HEK293T (cell line): ENCODE measurements at regions not wholly inside any gene's neighbourhood (a gene's known extent, or its start where the extent isn't known, plus 50 kb on each side); places are given as distances from the start of the nearest gene placed in this dataset.

Experiments
- CTCF ChIA-PET: fragments of 350-600 bp; formaldehyde crosslinking; extraction: SDS; loops from one replicate; lab custom pipeline; 2021; ENCODE audit warnings: antibody characterized with exemption, inconsistent platforms; lab: Yijun Ruan, JAX
- POLR2A ChIA-PET: fragments of 350-600 bp; formaldehyde crosslinking; extraction: SDS; loops from one replicate; lab custom pipeline; 2020; ENCODE audit warnings: antibody characterized with exemption, inconsistent platforms; lab: Yijun Ruan, JAX
- DNase-seq: peaks from one replicate; pipeline ENCODE4 v3.0.0; 2012; ENCODE audit warnings: mixed read lengths; ENCODE audit errors: extremely low spot score
- ARNT ChIP-seq: fragments of 450-650 bp; IDR thresholded peaks from 2 replicates; pipeline ENCODE4 v1.6.1; 2017; ENCODE audit warnings: mild to moderate bottlenecking
- BHLHE40 ChIP-seq: fragments of 450-650 bp; IDR thresholded peaks from 2 replicates; pipeline ENCODE4 v1.6.1; 2016; ENCODE audit warnings: mild to moderate bottlenecking, moderate library complexity, borderline replicate concordance
- CTBP1 ChIP-seq: fragments of 450-650 bp; IDR thresholded peaks from 2 replicates; pipeline ENCODE4 v1.6.1; 2016; ENCODE audit warnings: borderline replicate concordance
- ELF4 ChIP-seq: fragments of 450-650 bp; IDR thresholded peaks from 2 replicates; pipeline ENCODE4 v1.6.1; 2017; ENCODE audit warnings: antibody characterized with exemption
- FOXA1 ChIP-seq: fragments of 450-650 bp; IDR thresholded peaks from 2 replicates; pipeline ENCODE4 v1.6.1; 2016; ENCODE audit warnings: mild to moderate bottlenecking
- FOXK2 ChIP-seq: fragments of 450-650 bp; IDR thresholded peaks from 2 replicates; pipeline ENCODE4 v1.6.1; 2016; ENCODE audit warnings: mild to moderate bottlenecking
- FOXM1 ChIP-seq: fragments of 450-650 bp; IDR thresholded peaks from 2 replicates; pipeline ENCODE4 v1.6.1; 2017; ENCODE audit warnings: mild to moderate bottlenecking, borderline replicate concordance
- HDGF ChIP-seq: fragments of 450-650 bp; IDR thresholded peaks from 2 replicates; pipeline ENCODE4 v1.6.1; 2017; ENCODE audit warnings: antibody characterized with exemption, borderline replicate concordance
- L3MBTL2 ChIP-seq: fragments of 450-650 bp; conservative IDR thresholded peaks from 2 replicates; pipeline ENCODE4 v1.6.1; 2016; ENCODE audit warnings: mild to moderate bottlenecking
- LEF1 ChIP-seq: fragments of 450-650 bp; IDR thresholded peaks from 2 replicates; pipeline ENCODE4 v1.6.1; 2017; ENCODE audit warnings: mild to moderate bottlenecking, borderline replicate concordance
- NFRKB ChIP-seq: fragments of 450-650 bp; IDR thresholded peaks from 2 replicates; pipeline ENCODE4 v1.6.1; 2016; ENCODE audit warnings: mild to moderate bottlenecking, moderate library complexity
- SP1 ChIP-seq: fragments of 450-650 bp; IDR thresholded peaks from 2 replicates; pipeline ENCODE4 v1.6.1; 2017
- SUZ12 ChIP-seq: fragments of 450-650 bp; IDR thresholded peaks from 2 replicates; pipeline ENCODE4 v1.6.1; 2016; ENCODE audit warnings: mild to moderate bottlenecking
- TARDBP ChIP-seq: fragments of 450-650 bp; IDR thresholded peaks from 2 replicates; pipeline ENCODE4 v1.6.1; 2016
- ZNF384 ChIP-seq: fragments of 450-650 bp; IDR thresholded peaks from 2 replicates; pipeline ENCODE4 v1.6.1; 2016
- TF ChIP-seq, protein P1 (sequence below): fragments of 450-650 bp; IDR thresholded peaks from 2 replicates; pipeline ENCODE4 v1.6.1; 2016

- CTCF ChIA-PET, result no interaction called here
Observed at GRCh38 chr2:4873876-4874593, 818.1 kb upstream of the SOX11 start.

DNA sequence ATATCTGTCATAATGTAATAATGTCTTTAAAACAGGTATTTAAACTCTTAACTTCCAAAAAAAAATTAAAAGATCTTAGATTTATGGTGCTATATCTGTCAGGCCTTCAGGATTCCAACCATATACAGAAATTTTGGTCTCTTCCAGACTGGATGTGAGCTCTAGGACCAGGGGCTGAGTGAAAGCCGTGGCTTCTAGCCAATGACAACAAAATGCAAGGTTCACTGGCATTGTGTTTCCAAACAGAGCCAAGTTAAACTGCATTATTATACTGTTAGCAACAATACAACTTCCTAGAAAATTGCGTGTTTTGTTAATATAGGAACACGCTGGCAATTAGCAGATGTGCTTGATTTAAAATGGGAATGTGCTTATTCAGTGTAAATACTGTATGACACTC, 809.8 kb upstream of the SOX11 start:
- POLR2A ChIA-PET, result no interaction called here
- no peak for DNase-seq
- TF ChIP-seq FOXM1, result no peak
- TF ChIP-seq ARNT, result no peak
- TF ChIP-seq L3MBTL2, result no peak
- TF ChIP-seq LEF1, result no peak
- no peak for TF ChIP-seq ELF4
- no peak for TF ChIP-seq SUZ12
- TF ChIP-seq BHLHE40, result no peak
- no peak for TF ChIP-seq FOXA1
- TF ChIP-seq TARDBP, result no peak
- no peak for TF ChIP-seq NFRKB
- no peak for TF ChIP-seq SP1
- no peak for TF ChIP-seq FOXK2
- CTCF ChIA-PET, result no interaction called here

More at GRCh38 chr2:4873876-4874593, 818.1 kb upstream of the SOX11 start:
- DNase-seq, result no peak
- POLR2A ChIA-PET, result no interaction called here
- TF ChIP-seq SP1 (no peak), BHLHE40 (no peak), L3MBTL2 (no peak), ELF4 (no peak), TARDBP (no peak), ZNF384 (no peak), FOXA1 (no peak), FOXK2 (no peak), ARNT (no peak), NFRKB (no peak), SUZ12 (no peak), FOXM1 (no peak)

- POLR2A ChIA-PET, result no interaction called here
- DNase-seq, result no peak
- CTCF ChIA-PET, result interaction anchor here (0.7 kb wide), 1 partner anchor 77 kb away, joined by 3 read pairs; no protein-coding TSS in a partner anchor
- no peak for TF ChIP-seq L3MBTL2
- no peak for TF ChIP-seq SP1
Observed at GRCh38 chr2:4882941-4883340, 809.2 kb upstream of the SOX11 start.

DNA sequence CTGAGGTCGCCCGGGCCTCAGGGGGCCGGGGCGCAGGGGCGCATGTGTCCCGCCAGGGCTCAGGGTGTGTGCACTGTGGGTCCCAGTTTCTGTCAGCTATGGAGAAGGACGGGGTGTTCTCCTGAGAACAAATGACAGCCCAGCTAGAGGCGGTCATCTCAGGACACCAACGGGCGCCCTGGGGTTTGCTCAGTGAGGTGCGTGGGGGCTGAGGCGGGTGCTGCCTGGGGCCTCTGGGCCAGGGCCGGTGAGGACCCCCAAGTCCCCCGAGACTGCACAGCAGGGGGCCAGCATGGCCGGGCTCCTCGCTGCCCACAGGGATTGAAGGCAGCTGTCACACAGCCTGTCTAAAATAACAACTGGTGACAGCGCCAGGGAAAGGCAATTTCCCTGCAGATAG, 808.8 kb upstream of the SOX11 start:
- DNase-seq, result no peak
- CTCF ChIA-PET, result interaction anchor here (0.7 kb wide), 1 partner anchor 77 kb away, joined by 3 read pairs; no protein-coding TSS in a partner anchor
- no peak for TF ChIP-seq LEF1
- POLR2A ChIA-PET, result no interaction called here

DNA sequence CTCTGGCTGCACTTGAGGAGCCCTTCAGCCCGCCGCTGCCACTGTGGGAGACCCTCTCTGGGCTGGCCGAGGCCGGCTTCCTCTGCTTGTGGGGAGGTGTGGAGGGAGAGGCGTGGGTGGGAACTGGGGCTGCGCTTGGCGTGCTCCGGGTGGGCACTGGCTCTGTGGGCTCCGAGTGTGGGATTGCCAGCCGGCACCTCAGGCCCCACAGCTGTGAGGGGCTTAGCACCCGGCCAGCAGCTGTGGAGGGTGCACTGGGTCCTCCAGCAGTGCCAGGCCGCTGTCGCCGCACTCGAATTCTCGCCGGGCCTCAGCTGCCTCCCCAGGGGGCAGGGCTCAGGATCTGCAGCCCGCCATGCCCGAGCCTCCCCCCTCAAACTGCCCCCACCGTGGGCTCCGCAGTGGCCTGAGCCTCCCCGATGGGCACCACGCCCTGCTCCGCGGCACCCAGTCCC, 808.0 kb upstream of the SOX11 start:
- no peak for TF ChIP-seq ELF4
- TF ChIP-seq HDGF, result no peak
- DNase-seq, result no peak
- ChIA-PET CTCF (no interaction called here), POLR2A (no interaction called here)

DNA sequence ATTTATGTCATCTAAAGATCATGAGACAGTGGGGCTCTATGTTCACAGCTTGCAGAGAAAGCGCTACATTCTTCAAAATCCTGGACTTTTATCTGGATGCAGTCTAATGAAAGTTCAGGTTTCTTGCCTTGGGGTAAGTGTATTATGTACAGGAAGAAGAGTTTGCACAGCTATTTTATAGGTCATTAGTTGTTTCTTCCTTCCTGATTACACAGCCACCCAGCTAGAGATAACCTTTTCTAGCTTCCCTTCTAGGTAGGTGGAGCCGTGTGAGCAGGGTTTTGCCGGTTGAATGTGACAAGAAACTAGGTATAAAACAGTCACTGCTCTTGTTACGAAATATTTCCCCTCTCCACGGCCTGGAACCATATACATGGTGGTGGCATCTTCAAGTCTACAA, 800.8 kb upstream of the SOX11 start:
- CTCF ChIA-PET, result no interaction called here
- no peak for DNase-seq
- no peak for TF ChIP-seq FOXA1
- no peak for TF ChIP-seq SP1
- TF ChIP-seq NFRKB, result no peak
- TF ChIP-seq CTBP1, result no peak
- TF ChIP-seq LEF1, result no peak
- no peak for TF ChIP-seq TARDBP
- no peak for TF ChIP-seq SUZ12
- no peak for TF ChIP-seq ELF4
- TF ChIP-seq FOXM1, result no peak
- TF ChIP-seq FOXK2, result no peak
- no peak for TF ChIP-seq HDGF
- TF ChIP-seq L3MBTL2, result no peak
- TF ChIP-seq BHLHE40, result no peak
- TF ChIP-seq ZNF384, result no peak
- TF ChIP-seq ARNT, result no peak
- TF ChIP-seq, protein P1, sequence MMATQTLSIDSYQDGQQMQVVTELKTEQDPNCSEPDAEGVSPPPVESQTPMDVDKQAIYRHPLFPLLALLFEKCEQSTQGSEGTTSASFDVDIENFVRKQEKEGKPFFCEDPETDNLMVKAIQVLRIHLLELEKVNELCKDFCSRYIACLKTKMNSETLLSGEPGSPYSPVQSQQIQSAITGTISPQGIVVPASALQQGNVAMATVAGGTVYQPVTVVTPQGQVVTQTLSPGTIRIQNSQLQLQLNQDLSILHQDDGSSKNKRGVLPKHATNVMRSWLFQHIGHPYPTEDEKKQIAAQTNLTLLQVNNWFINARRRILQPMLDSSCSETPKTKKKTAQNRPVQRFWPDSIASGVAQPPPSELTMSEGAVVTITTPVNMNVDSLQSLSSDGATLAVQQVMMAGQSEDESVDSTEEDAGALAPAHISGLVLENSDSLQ, result no peak
- POLR2A ChIA-PET, result no interaction called here

- no peak for DNase-seq
- no peak for TF ChIP-seq FOXM1
- TF ChIP-seq, protein P1, result no peak
- no peak for TF ChIP-seq ZNF384
- TF ChIP-seq TARDBP, result no peak
- no peak for TF ChIP-seq CTBP1
- no peak for TF ChIP-seq FOXK2
- no peak for TF ChIP-seq FOXA1
- no peak for TF ChIP-seq L3MBTL2
- ChIA-PET CTCF (no interaction called here), POLR2A (no interaction called here)
Observed at GRCh38 chr2:4895371-4895770, 796.8 kb upstream of the SOX11 start.
